Peyer's patch (tissue), 4 donors: ENCODE measurements at regions not wholly inside any gene's neighbourhood (a gene's known extent, or its start where the extent isn't known, plus 50 kb on each side); places are given as distances from the start of the nearest gene placed in this dataset.

ENCODE experiments used
- DNase-seq, 3 donors: peaks; one replicate each; pipeline ENCODE4 v3.0.0-alpha.2; 2017 to 2019
- H3K27ac ChIP-seq, 4 donors: fragments of 200-600 bp; sonication (generic); one replicate each; pipeline ENCODE4 v1.5.1; 2016 to 2019
- H3K27me3 ChIP-seq, 2 donors: fragments of 200-600 bp; sonication (generic); one replicate each; pipeline ENCODE4 v1.5.1; 2019
- H3K36me3 ChIP-seq, 3 donors: fragments of 200-600 bp; sonication (generic); one replicate each; pipeline ENCODE4 v1.5.1; 2016 to 2019
- H3K4me1 ChIP-seq, 4 donors: fragments of 200-600 bp; sonication (generic); one replicate each; pipeline ENCODE4 v1.5.1; 2016 to 2019
- H3K4me3 ChIP-seq, 4 donors: fragments of 200-600 bp; sonication (generic); 1 replicate in 3 of 4; 2 replicates in 1 of 4; pipeline ENCODE4 v1.5.1; 2016 to 2019; ENCODE audit warnings: mild to moderate bottlenecking in 1 of 4
- H3K9me3 ChIP-seq, 4 donors: fragments of 200-600 bp; sonication (generic); one replicate each; pipeline ENCODE4 v1.5.1; 2016 to 2019; ENCODE audit warnings: mild to moderate bottlenecking in 1 of 4
- POLR2A ChIP-seq, 2 donors: fragments of 450-650 bp; IDR thresholded peaks; one replicate each; pipeline ENCODE4 v1.5.1; 2017; ENCODE audit warnings: antibody characterized with exemption in 2 of 2, mild to moderate bottlenecking in 2 of 2, moderate library complexity in 2 of 2
- TF ChIP-seq, protein P1 (sequence below), 6 experiments: fragments of 450-650 bp in 4 of 6; fragments of 200-600 bp in 2 of 6; sonication (generic) in 1 of 6; IDR thresholded peaks; one replicate each; pipeline ENCODE4 v1.5.1; 2017 to 2019; ENCODE audit warnings: antibody characterized with exemption in 6 of 6, mild to moderate bottlenecking in 3 of 6, moderate library complexity in 1 of 6

GRCh38 chr10:84047258-84048010, 91.9 kb upstream of the GHITM start:
- Histone ChIP-seq H3K9me3 (no peaks in the 10 kb centered on the region), H3K4me3 (no peak overlapping the region), H3K36me3 (no peaks in the 10 kb centered on the region), H3K27ac (no peak overlapping the region), H3K4me1 (no peaks in the 10 kb centered on the region), H3K27me3 (no peaks in the 10 kb centered on the region)
- DNase-seq, result no peak
- TF ChIP-seq, protein P1, sequence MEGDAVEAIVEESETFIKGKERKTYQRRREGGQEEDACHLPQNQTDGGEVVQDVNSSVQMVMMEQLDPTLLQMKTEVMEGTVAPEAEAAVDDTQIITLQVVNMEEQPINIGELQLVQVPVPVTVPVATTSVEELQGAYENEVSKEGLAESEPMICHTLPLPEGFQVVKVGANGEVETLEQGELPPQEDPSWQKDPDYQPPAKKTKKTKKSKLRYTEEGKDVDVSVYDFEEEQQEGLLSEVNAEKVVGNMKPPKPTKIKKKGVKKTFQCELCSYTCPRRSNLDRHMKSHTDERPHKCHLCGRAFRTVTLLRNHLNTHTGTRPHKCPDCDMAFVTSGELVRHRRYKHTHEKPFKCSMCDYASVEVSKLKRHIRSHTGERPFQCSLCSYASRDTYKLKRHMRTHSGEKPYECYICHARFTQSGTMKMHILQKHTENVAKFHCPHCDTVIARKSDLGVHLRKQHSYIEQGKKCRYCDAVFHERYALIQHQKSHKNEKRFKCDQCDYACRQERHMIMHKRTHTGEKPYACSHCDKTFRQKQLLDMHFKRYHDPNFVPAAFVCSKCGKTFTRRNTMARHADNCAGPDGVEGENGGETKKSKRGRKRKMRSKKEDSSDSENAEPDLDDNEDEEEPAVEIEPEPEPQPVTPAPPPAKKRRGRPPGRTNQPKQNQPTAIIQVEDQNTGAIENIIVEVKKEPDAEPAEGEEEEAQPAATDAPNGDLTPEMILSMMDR (IDR thresholded peaks at IDR 0.05), result no peak
- TF ChIP-seq POLR2A (IDR thresholded peaks at IDR 0.05), result no peak

DNA sequence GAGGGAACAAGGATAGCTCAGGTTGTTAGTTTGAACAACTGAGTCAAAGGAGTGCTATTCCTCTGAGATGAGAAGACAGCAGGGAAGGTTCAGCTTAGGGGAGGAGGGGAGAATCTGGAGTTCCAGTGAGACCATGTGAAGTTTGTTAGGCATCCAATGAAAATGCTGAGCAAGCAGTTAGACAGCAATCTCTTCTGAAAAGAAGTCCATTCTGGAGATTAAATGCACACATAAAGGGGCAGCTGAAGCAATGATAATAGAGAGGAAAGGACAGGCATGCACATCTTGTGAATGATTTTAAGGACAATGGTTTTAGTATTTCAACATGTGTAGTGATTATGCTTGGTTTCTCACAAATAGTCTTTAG, 89.7 kb upstream of the GHITM start:
- Histone ChIP-seq H3K27ac (no peak overlapping the region), H3K27me3 (no peaks in the 10 kb centered on the region), H3K4me1 (no peaks in the 10 kb centered on the region), H3K4me3 (no peak overlapping the region), H3K9me3 (no peaks in the 10 kb centered on the region), H3K36me3 (no peaks in the 10 kb centered on the region)
- DNase-seq, result no peak
- no peak for TF ChIP-seq POLR2A (IDR thresholded peaks at IDR 0.05)
- TF ChIP-seq, protein P1 (IDR thresholded peaks at IDR 0.05), result no peak

DNA sequence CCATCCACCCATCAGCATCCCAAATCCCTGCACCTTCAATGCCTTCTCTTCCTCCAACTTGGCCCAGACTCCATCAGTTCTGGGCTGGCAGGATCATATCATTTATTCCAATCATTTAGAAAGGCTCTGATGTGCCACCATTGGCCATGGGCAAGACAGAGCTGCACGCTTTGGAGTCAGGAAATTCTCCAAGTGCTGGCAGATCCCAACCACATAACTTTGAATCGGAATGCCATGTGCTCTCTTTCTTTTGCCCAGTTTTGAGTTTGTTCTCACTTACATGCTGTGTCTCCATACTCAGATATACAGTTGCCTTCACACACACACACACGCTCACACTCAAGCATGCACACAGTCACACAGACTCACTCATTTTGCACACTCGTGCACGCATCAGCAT, 85.7 kb upstream of the GHITM start:
- DNase-seq, result no peak
- no peaks in the 10 kb centered on the region for H3K27me3 ChIP-seq
- H3K9me3 ChIP-seq, result no peaks in the 10 kb centered on the region

GRCh38 chr10:84054743-84055142, 84.6 kb upstream of the GHITM start:
- Histone ChIP-seq H3K4me1 (no peaks in the 10 kb centered on the region), H3K4me3 (no peak overlapping the region), H3K9me3 (no peaks in the 10 kb centered on the region), H3K27me3 (no peaks in the 10 kb centered on the region), H3K27ac (no peak overlapping the region), H3K36me3 (no peaks in the 10 kb centered on the region)
- no peak for TF ChIP-seq POLR2A (IDR thresholded peaks at IDR 0.05)
- TF ChIP-seq, protein P1 (IDR thresholded peaks at IDR 0.05), result peak in 1 of 6 experiments; percentile 3
- no peak for DNase-seq

More for the DNA sequence above, 85.7 kb upstream of the GHITM start:
- H3K36me3 ChIP-seq, result no peaks in the 10 kb centered on the region
- TF ChIP-seq, protein P1 (IDR thresholded peaks at IDR 0.05), result no peak
- no peak for TF ChIP-seq POLR2A (IDR thresholded peaks at IDR 0.05)
- H3K4me3 ChIP-seq, result no peak overlapping the region
- H3K4me1 ChIP-seq, result no peaks in the 10 kb centered on the region
- H3K27ac ChIP-seq, result no peak overlapping the region

GRCh38 chr10:84059526-84059925, 79.8 kb upstream of the GHITM start:
- Histone ChIP-seq H3K27ac (no peak overlapping the region), H3K27me3 (no peaks in the 10 kb centered on the region), H3K9me3 (no peaks in the 10 kb centered on the region), H3K4me1 (no peaks in the 10 kb centered on the region), H3K4me3 (no peak overlapping the region), H3K36me3 (no peaks in the 10 kb centered on the region)
- TF ChIP-seq, protein P1 (IDR thresholded peaks at IDR 0.05), result no peak
- no peak for TF ChIP-seq POLR2A (IDR thresholded peaks at IDR 0.05)
- no peak for DNase-seq
